Activated CD8-positive, alpha-beta memory T cell treated with anti-CD3 and anti-CD28 coated beads, Interleukin-2, amount 10 ng/mL, durations not matched to agents 7 days and 5 days (primary cell): ENCODE measurements at regions not wholly inside any gene's neighbourhood (a gene's known extent, or its start where the extent isn't known, plus 50 kb on each side); places are given as distances from the start of the nearest gene placed in this dataset.
A peak's percentile ranks its signal among the peaks of the same experiment; 100 is the strongest.

ENCODE experiments used
- ATAC-seq: fragments of 150-1000 bp; cut with Tn5 transposase; one replicate; pipeline ENCODE4 v1.10.0; 2021; ENCODE audit warnings: moderate library complexity
- CTCF ChIA-PET: fragments of 350-600 bp; sonication (Branson Sonifier 250); formaldehyde crosslinking; loops from one replicate; lab custom pipeline; 2021; ENCODE audit warnings: antibody characterized with exemption; lab: Charles Lee
- DNase-seq: peaks from one replicate; pipeline ENCODE4 v3.0.0-alpha.2; 2020
- H3K27ac Mint-ChIP-seq: one replicate; pipeline ENCODE4 v1.8.0; 2021; ENCODE audit warnings: mild to moderate bottlenecking, mixed read lengths
- H3K27me3 Mint-ChIP-seq: one replicate; pipeline ENCODE4 v1.8.0; 2021; ENCODE audit warnings: mixed read lengths
- H3K36me3 Mint-ChIP-seq: one replicate; pipeline ENCODE4 v1.8.0; 2021; ENCODE audit warnings: mild to moderate bottlenecking, mixed read lengths
- H3K4me1 Mint-ChIP-seq: one replicate; pipeline ENCODE4 v1.8.0; 2021; ENCODE audit warnings: mixed read lengths
- H3K4me3 Mint-ChIP-seq: one replicate; pipeline ENCODE4 v1.8.0; 2021; ENCODE audit warnings: mild to moderate bottlenecking, moderate library complexity, mixed read lengths
- H3K9me3 Mint-ChIP-seq: one replicate; pipeline ENCODE4 v1.8.0; 2022; ENCODE audit warnings: low read depth, mixed read lengths

DNA sequence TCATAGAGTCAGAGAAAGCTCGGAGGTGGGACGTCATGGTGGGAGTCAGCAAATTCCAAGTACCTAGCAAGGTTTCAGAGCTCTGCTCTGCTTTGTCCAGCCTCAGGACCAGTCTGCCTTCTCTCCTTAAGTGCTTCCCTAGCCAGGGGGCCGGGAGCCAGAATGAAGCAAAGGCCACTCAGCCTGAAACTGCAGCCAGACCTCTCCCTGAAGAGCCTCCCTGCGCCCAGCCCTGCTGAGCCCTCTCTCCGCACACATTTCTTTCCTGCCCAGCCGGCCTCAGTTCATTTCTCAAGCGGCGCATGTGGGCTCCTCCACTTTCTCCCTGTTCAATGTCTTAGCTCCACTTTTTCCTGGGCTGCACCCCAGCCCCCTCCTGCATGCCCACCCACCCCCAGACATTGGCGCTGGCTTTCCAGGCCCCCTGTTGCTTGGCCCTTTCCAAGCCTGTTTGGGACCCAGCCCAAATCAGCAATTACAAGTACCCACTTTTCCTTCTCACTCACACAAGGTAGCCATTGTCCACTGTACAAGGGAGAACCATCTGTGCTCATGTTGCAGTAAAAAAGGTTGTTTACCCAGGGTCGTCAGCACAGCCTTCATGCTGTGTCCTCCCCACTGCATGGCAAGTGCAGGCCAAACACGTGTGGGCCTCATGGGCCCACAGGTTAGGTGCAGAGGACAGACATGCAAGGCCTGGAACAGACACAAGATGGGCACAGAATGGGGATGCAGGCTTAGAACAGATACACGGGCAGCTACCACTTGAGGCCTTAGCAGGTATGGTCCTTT lies 147.1 kb downstream of the MRPL14 start:
- CTCF ChIA-PET = interaction anchor here (1.1 kb wide), 1 partner anchor 139 kb away, joined by 3 read pairs; no protein-coding TSS in a partner anchor
- H3K4me3 Mint-ChIP-seq = no peak overlapping the region
- peaks cover 10% of the 10 kb centered on the region for H3K4me1 Mint-ChIP-seq
- no peaks in the 10 kb centered on the region for H3K36me3 Mint-ChIP-seq
- ATAC-seq (no peak), DNase-seq (no peak)
- peaks cover 26% of the 10 kb centered on the region for H3K27me3 Mint-ChIP-seq
- no peaks in the 10 kb centered on the region for H3K9me3 Mint-ChIP-seq
- no peak overlapping the region for H3K27ac Mint-ChIP-seq

DNA sequence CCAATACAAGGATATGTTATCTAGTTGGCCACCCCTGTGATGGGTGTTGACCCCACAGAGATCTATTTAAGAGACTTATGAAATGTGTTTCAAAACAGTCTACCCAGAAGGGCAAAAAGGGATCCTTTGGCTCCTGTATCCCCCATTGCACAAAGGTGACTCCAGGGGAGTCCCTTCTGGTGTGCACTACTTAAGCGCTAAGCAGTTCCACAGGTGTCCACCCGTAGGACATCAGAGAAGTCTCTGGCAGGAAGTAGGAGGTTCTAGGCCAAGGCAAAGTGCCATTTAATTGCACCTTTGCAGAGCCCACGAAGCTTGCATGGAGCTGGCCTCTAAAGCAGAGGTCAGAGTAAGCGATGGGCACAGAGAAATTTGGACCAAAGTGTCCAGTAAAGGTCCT lies 147.7 kb downstream of the MRPL14 start:
- DNase-seq (no peak), ATAC-seq (no peak)
- no peak overlapping the region for H3K4me3 Mint-ChIP-seq

DNA sequence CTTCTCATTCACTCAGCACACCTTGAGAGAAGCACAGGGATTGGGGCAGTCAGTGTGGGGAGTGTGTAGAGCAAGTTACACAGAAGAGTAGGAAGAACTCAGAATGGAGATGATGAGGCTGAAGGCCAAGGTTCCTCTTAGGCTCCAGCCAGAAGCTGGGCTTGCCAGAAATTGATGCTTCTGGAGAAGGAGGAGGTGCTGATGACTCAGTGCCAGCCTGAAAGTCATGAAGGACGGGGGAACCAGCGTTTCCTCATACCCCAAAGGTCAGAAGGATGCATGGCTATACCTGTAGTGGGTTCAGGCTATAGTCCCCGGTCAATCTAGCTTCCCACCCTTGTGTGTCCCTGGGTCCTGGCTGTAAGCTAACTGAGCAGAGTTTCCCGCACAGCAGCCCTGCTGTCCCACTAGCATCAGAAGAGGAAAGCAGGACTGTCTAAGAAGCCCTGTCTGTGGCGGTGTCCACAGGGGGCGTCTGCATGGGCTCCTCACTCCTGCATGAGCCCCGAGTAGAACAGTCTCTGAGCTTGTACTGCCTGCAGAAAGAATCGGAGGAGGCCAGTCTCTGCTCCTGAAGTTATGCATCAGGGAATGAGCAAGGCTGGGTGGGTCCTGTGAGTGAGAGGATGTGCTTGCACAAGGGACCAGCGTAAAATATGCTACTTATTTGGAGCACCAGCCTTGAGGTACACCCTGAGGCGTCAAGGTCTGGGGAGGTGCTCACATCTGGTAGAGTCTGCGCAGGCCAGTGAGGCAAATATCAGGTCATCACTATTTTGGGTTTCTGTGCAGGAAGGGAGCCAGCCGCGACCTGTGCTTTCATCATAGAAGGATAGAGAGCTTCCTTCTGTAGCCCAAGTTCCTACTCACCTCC lies 148.5 kb downstream of the MRPL14 start:
- no peak overlapping the region for H3K27ac Mint-ChIP-seq
- no peak for DNase-seq
- CTCF ChIA-PET = interaction anchor here (1.1 kb wide), 1 partner anchor 138 kb away, joined by 3 read pairs; no protein-coding TSS in a partner anchor
- H3K36me3 Mint-ChIP-seq = no peaks in the 10 kb centered on the region
- H3K4me1 Mint-ChIP-seq = peaks cover 10% of the 10 kb centered on the region
- no peak for ATAC-seq
- H3K4me3 Mint-ChIP-seq = no peak overlapping the region
- peaks cover 41% of the 10 kb centered on the region for H3K27me3 Mint-ChIP-seq
- H3K9me3 Mint-ChIP-seq = no peaks in the 10 kb centered on the region

More for the DNA sequence above, 147.7 kb downstream of the MRPL14 start:
- peaks cover 33% of the 10 kb centered on the region for H3K27me3 Mint-ChIP-seq
- CTCF ChIA-PET = interaction anchor here (1.1 kb wide), 1 partner anchor 139 kb away, joined by 3 read pairs; no protein-coding TSS in a partner anchor
- H3K27ac Mint-ChIP-seq = no peak overlapping the region
- no peaks in the 10 kb centered on the region for H3K36me3 Mint-ChIP-seq
- peaks cover 10% of the 10 kb centered on the region for H3K4me1 Mint-ChIP-seq
- no peaks in the 10 kb centered on the region for H3K9me3 Mint-ChIP-seq

GRCh38 chr6:43977404-43978111 lies 149.7 kb downstream of the MRPL14 start:
- no peak overlapping the region for H3K4me3 Mint-ChIP-seq
- DNase-seq = no peak
- peaks cover 41% of the 10 kb centered on the region for H3K27me3 Mint-ChIP-seq
- peak; percentile 30 for ATAC-seq
- CTCF ChIA-PET = no interaction called here
- H3K4me1 Mint-ChIP-seq = peaks cover 10% of the 10 kb centered on the region
- no peaks in the 10 kb centered on the region for H3K36me3 Mint-ChIP-seq
- H3K9me3 Mint-ChIP-seq = no peaks in the 10 kb centered on the region
- H3K27ac Mint-ChIP-seq = no peak overlapping the region

GRCh38 chr6:43976706-43977403 lies 150.4 kb downstream of the MRPL14 start:
- no peaks in the 10 kb centered on the region for H3K9me3 Mint-ChIP-seq
- H3K4me1 Mint-ChIP-seq = peaks cover 10% of the 10 kb centered on the region
- no peaks in the 10 kb centered on the region for H3K36me3 Mint-ChIP-seq
- no peak for DNase-seq
- CTCF ChIA-PET = no interaction called here
- peaks cover 42% of the 10 kb centered on the region for H3K27me3 Mint-ChIP-seq
- no peak for ATAC-seq
- H3K27ac Mint-ChIP-seq = no peak overlapping the region
- H3K4me3 Mint-ChIP-seq = no peak overlapping the region

DNA sequence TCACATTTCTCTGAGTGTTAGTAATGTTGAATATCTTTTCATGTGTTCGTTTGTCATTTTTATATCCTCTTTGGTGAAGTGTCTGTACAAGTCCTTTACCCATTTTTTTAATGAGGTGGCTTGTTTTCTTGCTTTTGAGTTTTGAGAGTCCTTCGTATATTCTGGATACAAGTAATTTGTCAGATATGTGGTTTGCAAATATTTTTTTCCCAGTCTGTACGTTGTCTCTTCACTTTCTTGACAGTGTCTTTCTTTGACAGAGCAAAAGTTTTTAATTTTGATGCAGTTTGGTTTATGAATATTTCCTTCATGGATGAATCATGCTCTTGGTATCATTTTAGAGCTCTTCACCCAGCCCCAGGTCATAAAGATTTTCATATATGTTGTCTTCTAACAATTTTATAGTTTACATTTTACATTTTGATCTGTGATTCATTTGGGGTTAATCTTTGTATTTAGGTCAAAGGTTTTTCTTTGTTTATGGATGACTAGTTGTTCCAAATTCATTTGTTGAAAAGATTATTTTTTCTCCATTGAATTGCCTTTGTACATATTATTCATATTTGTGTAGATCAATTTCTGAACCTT lies 152.5 kb downstream of the MRPL14 start:
- H3K27ac Mint-ChIP-seq = no peak overlapping the region
- H3K27me3 Mint-ChIP-seq = peaks cover 44% of the 10 kb centered on the region
- no peaks in the 10 kb centered on the region for H3K36me3 Mint-ChIP-seq
- no peak for DNase-seq
- H3K4me3 Mint-ChIP-seq = no peak overlapping the region
- H3K4me1 Mint-ChIP-seq = peaks cover 10% of the 10 kb centered on the region
- CTCF ChIA-PET = no interaction called here
- ATAC-seq = no peak
- H3K9me3 Mint-ChIP-seq = no peaks in the 10 kb centered on the region

GRCh38 chr6:43973357-43973756 lies 153.9 kb downstream of the MRPL14 start:
- Mint-ChIP-seq H3K4me3 (no peak overlapping the region), H3K27me3 (peaks cover 42% of the 10 kb centered on the region), H3K4me1 (peaks cover 10% of the 10 kb centered on the region), H3K36me3 (no peaks in the 10 kb centered on the region), H3K9me3 (no peaks in the 10 kb centered on the region), H3K27ac (no peak overlapping the region)
- CTCF ChIA-PET = no interaction called here
- no peak for DNase-seq
- no peak for ATAC-seq

GRCh38 chr6:43972913-43973300 lies 154.3 kb downstream of the MRPL14 start:
- ATAC-seq (no peak), DNase-seq (no peak)
- CTCF ChIA-PET = no interaction called here
- Mint-ChIP-seq H3K9me3 (no peaks in the 10 kb centered on the region), H3K27ac (no peak overlapping the region), H3K36me3 (no peaks in the 10 kb centered on the region), H3K27me3 (peaks cover 40% of the 10 kb centered on the region), H3K4me1 (peaks cover 10% of the 10 kb centered on the region), H3K4me3 (no peak overlapping the region)

GRCh38 chr6:43972179-43972912 lies 154.9 kb downstream of the MRPL14 start:
- peaks cover 4% of the 10 kb centered on the region for H3K4me1 Mint-ChIP-seq
- H3K27me3 Mint-ChIP-seq = peaks cover 35% of the 10 kb centered on the region
- H3K4me3 Mint-ChIP-seq = no peak overlapping the region
- H3K27ac Mint-ChIP-seq = no peak overlapping the region
- H3K36me3 Mint-ChIP-seq = no peaks in the 10 kb centered on the region
- ATAC-seq = no peak
- CTCF ChIA-PET = no interaction called here
- no peak for DNase-seq
- H3K9me3 Mint-ChIP-seq = no peaks in the 10 kb centered on the region

- CTCF ChIA-PET = no interaction called here
- Mint-ChIP-seq H3K4me1 (no peaks in the 10 kb centered on the region), H3K36me3 (no peaks in the 10 kb centered on the region), H3K27ac (no peak overlapping the region), H3K4me3 (no peak overlapping the region), H3K27me3 (peaks cover 31% of the 10 kb centered on the region), H3K9me3 (no peaks in the 10 kb centered on the region)
- DNase-seq (no peak), ATAC-seq (no peak)
These were observed 155.5 kb downstream of the MRPL14 start for GRCh38 chr6:43971776-43972126.

GRCh38 chr6:43970913-43971775 lies 156.1 kb downstream of the MRPL14 start:
- H3K9me3 Mint-ChIP-seq = no peaks in the 10 kb centered on the region
- CTCF ChIA-PET = interaction anchor here (0.9 to 1.5 kb wide), 2 partner anchors 16 to 108 kb away, joined by 3 read pairs; no protein-coding TSS in a partner anchor
- ATAC-seq (no peak), DNase-seq (no peak)
- no peak overlapping the region for H3K27ac Mint-ChIP-seq
- H3K4me3 Mint-ChIP-seq = no peak overlapping the region
- H3K4me1 Mint-ChIP-seq = no peaks in the 10 kb centered on the region
- no peaks in the 10 kb centered on the region for H3K36me3 Mint-ChIP-seq
- peaks cover 26% of the 10 kb centered on the region for H3K27me3 Mint-ChIP-seq
